ENCODE measurements at regions not wholly inside any gene's neighbourhood (a gene's known extent, or its start where the extent isn't known, plus 50 kb on each side); places are given as distances from the start of the nearest gene placed in this dataset.

DNA sequence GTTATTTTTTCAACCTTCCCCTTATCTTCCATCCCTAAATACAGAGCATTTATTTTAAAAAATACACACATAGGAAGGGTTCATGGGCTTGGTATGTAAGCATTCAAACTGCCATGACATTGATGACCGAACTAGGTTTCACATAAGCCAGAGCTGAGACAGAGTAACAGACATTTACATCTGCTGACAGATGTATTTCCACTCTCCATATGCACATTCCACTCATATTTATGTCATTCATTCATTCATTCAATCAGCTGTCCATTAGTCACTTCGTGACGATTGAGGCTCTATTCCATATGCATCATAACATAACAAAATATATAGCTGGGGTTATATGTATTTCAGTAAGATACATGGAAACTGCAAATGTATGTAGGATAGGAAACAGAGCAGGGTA lies 145.5 kb upstream of the OTX2 start:
- CTCF ChIA-PET (ENCODE audit: low intra/inter-chr PET ratio, low total read pairs) = no interaction called here
- in situ Hi-C loops (cut with HindIII; ENCODE audit: extremely low pct_ligation_motif_present, low pct_unique_long_range_greater_than_20kb) (no loop called here), intact Hi-C loops (cut with micrococcal nuclease; ENCODE audit: unreplicated experiment) (no loop called here)
- no peak overlapping the region for H3K4me3 ChIP-seq (replicated peaks in 1 of 3; ENCODE audit: insufficient read depth in 1 of 3, low read depth in 2 of 3, low read length in 3 of 3)
- H3K9me3 ChIP-seq (ENCODE audit: low read length) = no peaks in the 10 kb centered on the region
- H3K27me3 ChIP-seq (ENCODE audit: control insufficient read depth in 1 of 2, insufficient read depth in 2 of 2, low read length in 2 of 2) = no peaks in the 10 kb centered on the region
- DNase-seq (ENCODE audit: low spot score) = no peak
- BruUV-seq (replicated peaks) = no TSS peak
- H3K27ac ChIP-seq (ENCODE audit: extremely low read length, insufficient read depth, low read length) = no peak overlapping the region
- TF ChIP-seq, protein P1, sequence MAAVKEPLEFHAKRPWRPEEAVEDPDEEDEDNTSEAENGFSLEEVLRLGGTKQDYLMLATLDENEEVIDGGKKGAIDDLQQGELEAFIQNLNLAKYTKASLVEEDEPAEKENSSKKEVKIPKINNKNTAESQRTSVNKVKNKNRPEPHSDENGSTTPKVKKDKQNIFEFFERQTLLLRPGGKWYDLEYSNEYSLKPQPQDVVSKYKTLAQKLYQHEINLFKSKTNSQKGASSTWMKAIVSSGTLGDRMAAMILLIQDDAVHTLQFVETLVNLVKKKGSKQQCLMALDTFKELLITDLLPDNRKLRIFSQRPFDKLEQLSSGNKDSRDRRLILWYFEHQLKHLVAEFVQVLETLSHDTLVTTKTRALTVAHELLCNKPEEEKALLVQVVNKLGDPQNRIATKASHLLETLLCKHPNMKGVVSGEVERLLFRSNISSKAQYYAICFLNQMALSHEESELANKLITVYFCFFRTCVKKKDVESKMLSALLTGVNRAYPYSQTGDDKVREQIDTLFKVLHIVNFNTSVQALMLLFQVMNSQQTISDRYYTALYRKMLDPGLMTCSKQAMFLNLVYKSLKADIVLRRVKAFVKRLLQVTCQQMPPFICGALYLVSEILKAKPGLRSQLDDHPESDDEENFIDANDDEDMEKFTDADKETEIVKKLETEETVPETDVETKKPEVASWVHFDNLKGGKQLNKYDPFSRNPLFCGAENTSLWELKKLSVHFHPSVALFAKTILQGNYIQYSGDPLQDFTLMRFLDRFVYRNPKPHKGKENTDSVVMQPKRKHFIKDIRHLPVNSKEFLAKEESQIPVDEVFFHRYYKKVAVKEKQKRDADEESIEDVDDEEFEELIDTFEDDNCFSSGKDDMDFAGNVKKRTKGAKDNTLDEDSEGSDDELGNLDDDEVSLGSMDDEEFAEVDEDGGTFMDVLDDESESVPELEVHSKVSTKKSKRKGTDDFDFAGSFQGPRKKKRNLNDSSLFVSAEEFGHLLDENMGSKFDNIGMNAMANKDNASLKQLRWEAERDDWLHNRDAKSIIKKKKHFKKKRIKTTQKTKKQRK (IDR thresholded peaks at IDR 0.05; ENCODE audit: low read length) = no peak
- TF ChIP-seq, protein P2, sequence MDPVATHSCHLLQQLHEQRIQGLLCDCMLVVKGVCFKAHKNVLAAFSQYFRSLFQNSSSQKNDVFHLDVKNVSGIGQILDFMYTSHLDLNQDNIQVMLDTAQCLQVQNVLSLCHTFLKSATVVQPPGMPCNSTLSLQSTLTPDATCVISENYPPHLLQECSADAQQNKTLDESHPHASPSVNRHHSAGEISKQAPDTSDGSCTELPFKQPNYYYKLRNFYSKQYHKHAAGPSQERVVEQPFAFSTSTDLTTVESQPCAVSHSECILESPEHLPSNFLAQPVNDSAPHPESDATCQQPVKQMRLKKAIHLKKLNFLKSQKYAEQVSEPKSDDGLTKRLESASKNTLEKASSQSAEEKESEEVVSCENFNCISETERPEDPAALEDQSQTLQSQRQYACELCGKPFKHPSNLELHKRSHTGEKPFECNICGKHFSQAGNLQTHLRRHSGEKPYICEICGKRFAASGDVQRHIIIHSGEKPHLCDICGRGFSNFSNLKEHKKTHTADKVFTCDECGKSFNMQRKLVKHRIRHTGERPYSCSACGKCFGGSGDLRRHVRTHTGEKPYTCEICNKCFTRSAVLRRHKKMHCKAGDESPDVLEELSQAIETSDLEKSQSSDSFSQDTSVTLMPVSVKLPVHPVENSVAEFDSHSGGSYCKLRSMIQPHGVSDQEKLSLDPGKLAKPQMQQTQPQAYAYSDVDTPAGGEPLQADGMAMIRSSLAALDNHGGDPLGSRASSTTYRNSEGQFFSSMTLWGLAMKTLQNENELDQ (CRISPR knock-in tag; IDR thresholded peaks at IDR 0.05; ENCODE audit: borderline replicate concordance) = no peak
- TF ChIP-seq, protein P3, sequence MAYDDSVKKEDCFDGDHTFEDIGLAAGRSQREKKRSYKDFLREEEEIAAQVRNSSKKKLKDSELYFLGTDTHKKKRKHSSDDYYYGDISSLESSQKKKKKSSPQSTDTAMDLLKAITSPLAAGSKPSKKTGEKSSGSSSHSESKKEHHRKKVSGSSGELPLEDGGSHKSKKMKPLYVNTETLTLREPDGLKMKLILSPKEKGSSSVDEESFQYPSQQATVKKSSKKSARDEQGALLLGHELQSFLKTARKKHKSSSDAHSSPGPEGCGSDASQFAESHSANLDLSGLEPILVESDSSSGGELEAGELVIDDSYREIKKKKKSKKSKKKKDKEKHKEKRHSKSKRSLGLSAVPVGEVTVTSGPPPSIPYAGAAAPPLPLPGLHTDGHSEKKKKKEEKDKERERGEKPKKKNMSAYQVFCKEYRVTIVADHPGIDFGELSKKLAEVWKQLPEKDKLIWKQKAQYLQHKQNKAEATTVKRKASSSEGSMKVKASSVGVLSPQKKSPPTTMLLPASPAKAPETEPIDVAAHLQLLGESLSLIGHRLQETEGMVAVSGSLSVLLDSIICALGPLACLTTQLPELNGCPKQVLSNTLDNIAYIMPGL (CRISPR knock-in tag; IDR thresholded peaks at IDR 0.05; ENCODE audit: borderline replicate concordance in 1 of 2, low read depth in 1 of 2) = no peak
- no peak overlapping the region for H3K4me2 ChIP-seq (ENCODE audit: low read depth, low read length)
- no peak overlapping the region for H3K9ac ChIP-seq (ENCODE audit: insufficient read depth, low read depth, low read length)
- ATAC-seq = no peak
- no peaks in the 10 kb centered on the region for H4K20me1 ChIP-seq (ENCODE audit: insufficient read depth, low read length)
- no peaks in the 10 kb centered on the region for H3K36me3 ChIP-seq (replicated peaks in 1 of 2; ENCODE audit: control insufficient read depth in 1 of 2, insufficient read depth in 2 of 2, low read length in 2 of 2)
- H3K4me1 ChIP-seq (ENCODE audit: insufficient read depth, low read length) = no peaks in the 10 kb centered on the region
- no peaks in the 10 kb centered on the region for H3K79me2 ChIP-seq (ENCODE audit: insufficient read depth, low read length)
- WGBS (ENCODE audit: low lambda C conversion rate) = 0% methylated on average over 3 of the region's 3 CpGs
- POLR2A ChIA-PET = no interaction called here
- no peak overlapping the region for H2AFZ ChIP-seq (ENCODE audit: low read length)
- FAIRE-seq = no peak

Data from HepG2 (cell line).